ENCODE measurements at regions not wholly inside any gene's neighbourhood (a gene's known extent, or its start where the extent isn't known, plus 50 kb on each side); places are given as distances from the start of the nearest gene placed in this dataset.

GRCh38 chr7:155918720-155919390 is 106.6 kb upstream of the SHH start (continued):
- 0 out of 2 replicates have a peak, but pooled peaks have one; percentile 57 for TF ChIP-seq ATOH8 (CRISPR knock-in tag; IDR thresholded peaks at IDR 0.05; ENCODE audit: low read depth)
- peak; percentile 87 to 89 for TF ChIP-seq JUN (IDR thresholded peaks at IDR 0.05)
- peak; percentile 91 for TF ChIP-seq JUNB (IDR thresholded peaks at IDR 0.05)
- TF ChIP-seq RFX5 (IDR thresholded peaks at IDR 0.05), result no peak
- TF ChIP-seq, protein P1, sequence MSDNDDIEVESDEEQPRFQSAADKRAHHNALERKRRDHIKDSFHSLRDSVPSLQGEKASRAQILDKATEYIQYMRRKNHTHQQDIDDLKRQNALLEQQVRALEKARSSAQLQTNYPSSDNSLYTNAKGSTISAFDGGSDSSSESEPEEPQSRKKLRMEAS (IDR thresholded peaks at IDR 0.05), result peak; percentile 99
- TF ChIP-seq RAD21 (conservative IDR thresholded peaks at IDR 0.05 in 1 of 2, IDR thresholded peaks at IDR 0.05 in 1 of 2), result peak; percentile 27 to 59; a peak in 4 of 5 replicates
- peak; percentile 79; the same call in 1 of the 2 replicates for TF ChIP-seq HOXB5 (CRISPR knock-in tag; IDR thresholded peaks at IDR 0.05)
- no peak for TF ChIP-seq FOSB (CRISPR knock-in tag; IDR thresholded peaks at IDR 0.05)
- peak; percentile 92 for TF ChIP-seq MYC (IDR thresholded peaks at IDR 0.05; ENCODE audit: borderline replicate concordance, low read length)
- TF ChIP-seq HOXB13 (CRISPR knock-in tag; IDR thresholded peaks at IDR 0.05; ENCODE audit: low read depth), result no peak; the same call in 1 of the 2 replicates
- peak; percentile 89 for TF ChIP-seq BHLHE40 (IDR thresholded peaks at IDR 0.05; ENCODE audit: low read depth, low read length)
- no peak for TF ChIP-seq MAFK (IDR thresholded peaks at IDR 0.05; ENCODE audit: partially characterized antibody)
- no peak for TF ChIP-seq POLR2A (IDR thresholded peaks at IDR 0.05; ENCODE audit: low read length)
- TF ChIP-seq CHD4 (IDR thresholded peaks at IDR 0.05; ENCODE audit: borderline replicate concordance), result peak; percentile 81; the same call in 1 of the 2 replicates
- TF ChIP-seq ELK1 (IDR thresholded peaks at IDR 0.05; ENCODE audit: low read depth, low read length), result no peak
- TF ChIP-seq, protein P2, sequence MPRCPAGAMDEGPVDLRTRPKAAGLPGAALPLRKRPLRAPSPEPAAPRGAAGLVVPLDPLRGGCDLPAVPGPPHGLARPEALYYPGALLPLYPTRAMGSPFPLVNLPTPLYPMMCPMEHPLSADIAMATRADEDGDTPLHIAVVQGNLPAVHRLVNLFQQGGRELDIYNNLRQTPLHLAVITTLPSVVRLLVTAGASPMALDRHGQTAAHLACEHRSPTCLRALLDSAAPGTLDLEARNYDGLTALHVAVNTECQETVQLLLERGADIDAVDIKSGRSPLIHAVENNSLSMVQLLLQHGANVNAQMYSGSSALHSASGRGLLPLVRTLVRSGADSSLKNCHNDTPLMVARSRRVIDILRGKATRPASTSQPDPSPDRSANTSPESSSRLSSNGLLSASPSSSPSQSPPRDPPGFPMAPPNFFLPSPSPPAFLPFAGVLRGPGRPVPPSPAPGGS (IDR thresholded peaks at IDR 0.05), result peak; percentile 68; the same call in 1 of the 3 replicates
- no peak for TF ChIP-seq MAZ (IDR thresholded peaks at IDR 0.05; ENCODE audit: borderline replicate concordance, low read depth, low read length)
- TF ChIP-seq FOXS1 (CRISPR knock-in tag; IDR thresholded peaks at IDR 0.05), result peak; percentile 98
- TF ChIP-seq NPAS2 (CRISPR knock-in tag; IDR thresholded peaks at IDR 0.05; ENCODE audit: borderline replicate concordance), result 0 out of 2 replicates have a peak, but pooled peaks have one; percentile 25
- no peak for TF ChIP-seq EHF (CRISPR knock-in tag; IDR thresholded peaks at IDR 0.05)
- peak; percentile 85 to 86; a peak in 4 of 5 replicates for TF ChIP-seq EP300 (IDR thresholded peaks at IDR 0.05)
- TF ChIP-seq GATA3 (IDR thresholded peaks at IDR 0.05; ENCODE audit: borderline replicate concordance), result peak; percentile 90
- peak; percentile 89 for TF ChIP-seq FOSL2 (IDR thresholded peaks at IDR 0.05)
- peak; percentile 96 for TF ChIP-seq FOSL2 (CRISPR knock-in tag; IDR thresholded peaks at IDR 0.05)

DNA sequence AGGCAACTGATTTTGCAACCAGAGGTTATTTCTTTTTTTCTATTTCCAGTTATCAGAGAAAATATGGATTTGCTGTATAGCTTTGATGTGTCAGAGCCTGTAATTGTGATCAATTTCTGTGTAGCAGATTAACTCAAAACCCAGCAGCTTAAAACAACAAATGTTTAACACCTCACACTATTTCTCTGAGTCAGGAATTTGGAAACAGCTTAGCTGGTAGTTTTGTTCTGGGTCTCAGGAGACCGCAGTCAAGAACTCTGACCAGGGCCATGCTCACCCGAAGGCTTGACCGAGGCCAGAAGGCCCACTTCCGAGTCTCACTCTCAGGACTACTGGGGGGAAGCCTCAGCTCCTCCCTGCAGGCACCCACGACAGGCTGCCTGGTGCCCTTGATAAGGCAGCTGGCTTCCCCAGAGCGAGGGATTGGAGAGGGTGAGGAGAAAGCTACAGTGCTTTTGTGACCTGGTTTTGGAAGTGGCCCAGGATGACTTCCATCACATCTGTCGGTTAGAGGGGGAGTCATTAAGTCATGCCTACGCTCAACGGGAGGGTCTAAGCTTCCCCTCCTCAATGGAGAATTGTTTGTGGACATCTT is 105.7 kb upstream of the SHH start:
- TF ChIP-seq REST (IDR thresholded peaks at IDR 0.05), result no peak
- TF ChIP-seq, protein P1 (IDR thresholded peaks at IDR 0.05), result no peak
- peak overlapping the region; percentile 76; the same call in 2 of the 3 replicates for H3K4me2 ChIP-seq
- H3K9me3 ChIP-seq, result 0 out of 3 replicates have a peak, but pooled peaks cover 2% of the 10 kb centered on the region
- POLR2A ChIA-PET, result interaction anchor here (0.5 kb wide), 1 partner anchor 469 kb away, joined by 3 read pairs; no protein-coding TSS in a partner anchor
- no peak for FAIRE-seq
- DNase-seq (ENCODE audit: low read depth in 1 of 2, low spot score in 1 of 2), result no peak
- CTCF ChIA-PET, result interaction anchor here (0.7 to 1.2 kb wide), 3 partner anchors 54 to 74 kb away, joined by 3 to 4 read pairs (median 3); no protein-coding TSS in a partner anchor
- H3K27ac ChIP-seq, result peak overlapping the region; percentile 90 to 93
- WGBS (ENCODE audit: missing lambda C conversion rate), result 81% methylated on average over 9 of the region's 9 CpGs
- peaks cover 36% of the 10 kb centered on the region for H3K4me1 ChIP-seq
- H3K4me3 ChIP-seq, result no peak overlapping the region
- ATAC-seq, result no peak
